OCI-M2 (cell line): ENCODE measurements at regions not wholly inside any gene's neighbourhood (a gene's known extent, or its start where the extent isn't known, plus 50 kb on each side); places are given as distances from the start of the nearest gene placed in this dataset.
A peak's percentile ranks its signal among the peaks of the same experiment; 100 is the strongest.

Source experiments
- DNase-seq: peaks from one replicate; lab custom pipeline; 2025; ENCODE audit not compliant: unreplicated experiment; lab: John Stamatoyannopoulos, UW

DNA sequence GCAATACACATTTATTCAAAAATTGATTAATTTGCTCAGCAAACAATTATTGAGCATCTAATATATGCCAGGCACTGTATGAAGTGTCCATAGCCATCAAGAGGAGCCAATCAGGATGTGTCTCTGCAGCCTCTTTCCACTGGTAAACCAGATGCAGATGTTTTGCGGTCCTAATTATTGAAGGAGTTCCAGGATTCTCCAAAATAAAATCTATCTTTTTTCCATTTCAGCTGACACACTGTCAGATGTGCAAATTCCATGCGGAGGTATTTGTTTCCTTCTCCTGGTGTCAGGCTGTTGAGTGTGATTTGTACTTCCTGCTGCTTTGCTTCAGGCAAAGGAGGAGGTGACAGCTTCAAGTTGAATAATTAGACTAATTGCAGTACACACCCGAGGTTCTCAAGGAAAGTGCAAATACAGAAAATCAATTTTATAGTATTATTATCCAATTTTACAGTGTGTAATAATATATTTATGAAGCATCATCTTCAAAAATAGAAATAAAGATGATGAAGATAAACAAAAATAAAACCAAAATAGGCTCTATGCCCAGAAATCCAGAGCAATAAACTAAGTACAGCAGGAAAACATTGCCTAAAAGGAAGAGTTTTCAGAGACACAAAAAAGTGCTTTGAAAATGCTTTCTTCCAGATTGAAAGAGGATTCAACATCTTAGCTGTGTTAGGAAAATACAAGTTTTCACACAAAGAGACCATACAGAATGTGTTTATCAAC, 1352.9 kb upstream of the CHAC2 start:
- no peak for DNase-seq

DNA sequence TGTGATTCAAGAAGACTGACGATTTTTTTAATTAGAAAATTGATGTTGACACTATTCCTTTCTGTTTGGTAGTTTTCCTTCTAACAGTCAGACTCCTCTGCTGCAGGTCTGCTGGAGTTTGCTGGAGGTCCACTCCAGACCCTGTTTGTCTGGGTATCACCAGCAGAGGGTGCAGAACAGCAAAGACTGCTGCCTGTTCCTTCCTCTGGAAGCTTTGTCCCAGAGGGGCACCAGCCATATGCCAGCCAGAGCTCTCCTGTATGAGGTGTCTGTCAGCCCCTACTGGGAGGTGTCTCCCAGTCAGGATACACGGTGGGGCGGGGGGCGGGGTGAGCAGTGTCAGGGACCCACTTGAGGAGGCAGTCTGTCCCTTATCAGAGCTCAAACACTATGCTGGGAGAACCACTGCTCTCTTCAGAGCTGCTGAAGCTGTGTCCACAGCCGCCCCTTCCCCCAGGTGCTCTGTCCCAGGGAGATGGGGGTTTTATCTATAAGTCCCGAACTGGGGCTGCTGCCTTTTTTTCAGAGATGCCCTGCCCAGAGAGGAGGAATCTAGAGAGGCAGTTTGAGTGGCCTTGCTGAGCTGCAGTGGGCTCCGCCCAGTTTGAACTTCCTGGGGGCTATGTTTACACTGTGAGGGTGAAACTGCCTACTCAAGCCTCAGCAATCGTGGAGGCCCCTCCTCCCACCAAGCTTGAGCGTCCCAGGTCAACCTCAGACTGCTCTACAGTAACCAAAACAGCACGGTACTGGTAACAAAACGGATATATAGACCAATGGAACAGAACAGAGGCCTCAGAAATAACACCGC, 1358.1 kb upstream of the CHAC2 start:
- DNase-seq: peak; percentile 67

DNA sequence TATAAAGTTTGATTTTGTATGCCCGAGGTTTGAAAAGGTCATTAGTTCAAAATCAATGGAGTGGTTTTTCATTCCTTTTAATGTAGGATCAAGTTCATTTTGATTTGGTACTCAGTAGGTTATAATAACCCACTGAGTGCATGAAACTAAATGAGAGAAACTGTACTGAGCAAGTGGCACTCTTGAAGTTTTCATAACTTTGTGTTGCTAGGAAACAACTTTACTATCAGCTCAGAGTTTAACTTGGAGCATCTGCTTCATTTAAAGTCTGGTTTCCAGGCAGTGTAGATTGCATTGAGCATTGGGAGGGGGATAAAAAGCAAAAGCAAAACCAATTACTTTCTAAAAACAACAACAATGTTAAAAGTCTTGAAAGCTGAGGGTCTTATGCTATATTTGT, 1361.6 kb upstream of the CHAC2 start:
- DNase-seq: no peak

GRCh38 chr2:52404866-52405265, 1362.7 kb upstream of the CHAC2 start:
- no peak for DNase-seq

GRCh38 chr2:52404046-52404445, 1363.6 kb upstream of the CHAC2 start:
- no peak for DNase-seq

DNA sequence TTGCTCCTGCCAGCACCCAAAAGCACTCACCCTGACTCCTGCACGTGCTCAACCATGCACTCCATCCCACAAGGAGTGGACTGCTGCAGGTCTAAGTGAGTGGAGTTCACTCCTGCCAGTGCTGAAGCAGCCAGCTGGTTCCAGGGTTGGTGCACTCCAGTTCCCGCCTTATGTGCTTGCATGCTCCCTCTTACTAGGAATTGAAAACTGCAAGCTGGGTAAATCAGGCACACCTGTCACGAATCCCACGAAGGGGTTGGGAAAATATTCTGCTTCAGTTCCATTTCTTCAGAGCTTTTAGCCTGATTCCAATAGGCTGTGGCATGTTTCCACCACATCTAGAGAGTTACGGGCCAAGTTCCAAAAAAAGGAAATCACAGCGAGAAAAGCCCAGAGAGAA, 1365.5 kb upstream of the CHAC2 start:
- no peak for DNase-seq

DNA sequence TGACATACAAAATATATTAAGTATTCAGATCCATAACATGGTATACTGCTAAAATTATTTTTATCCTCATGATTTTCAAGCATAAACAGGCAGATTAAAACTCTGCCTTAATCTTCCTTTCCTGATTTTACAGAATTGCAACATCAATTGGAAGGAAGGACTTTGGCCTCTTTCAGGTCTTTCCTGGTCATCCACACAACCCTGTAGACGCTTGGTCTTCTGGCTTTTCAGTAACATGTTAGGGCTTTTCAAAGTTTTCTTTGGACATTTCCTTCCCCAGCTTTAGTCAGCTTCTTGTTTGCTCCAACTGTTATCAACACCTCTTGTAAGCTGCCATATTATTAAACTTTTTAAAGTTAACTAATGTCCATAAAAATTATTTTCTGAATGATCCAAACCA, 1364.9 kb upstream of the NRXN1 start:
- DNase-seq: no peak

DNA sequence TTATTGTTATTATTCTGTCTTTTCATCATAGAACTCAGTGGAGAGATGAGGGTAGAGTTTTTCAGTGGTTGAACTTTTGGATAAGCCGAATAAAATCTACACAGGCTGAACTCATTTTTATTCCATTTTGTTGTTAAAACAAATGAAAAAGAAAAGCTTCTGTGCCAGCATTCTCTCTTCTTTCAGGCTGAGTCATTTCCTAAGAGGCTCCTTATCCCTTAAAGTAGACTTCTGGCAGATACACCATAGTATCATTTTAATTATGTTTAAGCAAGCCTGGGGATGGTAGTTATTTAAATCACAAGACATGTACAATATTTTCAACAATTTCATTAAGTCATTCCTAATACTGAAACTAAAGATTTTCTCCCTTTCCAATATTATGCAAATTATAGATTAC, 1364.0 kb upstream of the NRXN1 start:
- DNase-seq: no peak

DNA sequence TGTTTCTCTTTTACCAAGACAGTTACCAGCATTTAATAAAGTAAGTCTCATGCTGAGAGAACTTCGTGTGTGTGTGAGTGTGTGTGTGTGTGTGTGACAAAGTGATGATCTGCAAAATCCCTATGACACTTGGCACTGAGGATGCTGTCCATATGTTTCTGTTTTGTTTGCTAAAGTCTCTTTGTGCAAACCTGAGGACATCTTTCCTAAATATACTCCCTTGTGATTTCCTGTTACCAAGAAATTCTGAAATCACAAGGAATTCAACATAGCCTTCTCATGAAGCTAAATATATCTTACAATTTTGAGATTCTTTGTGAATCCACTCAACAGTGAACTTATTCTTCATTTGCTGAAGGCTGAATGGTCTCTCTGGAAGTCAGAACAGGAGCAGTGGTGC, 1359.7 kb upstream of the NRXN1 start:
- no peak for DNase-seq

DNA sequence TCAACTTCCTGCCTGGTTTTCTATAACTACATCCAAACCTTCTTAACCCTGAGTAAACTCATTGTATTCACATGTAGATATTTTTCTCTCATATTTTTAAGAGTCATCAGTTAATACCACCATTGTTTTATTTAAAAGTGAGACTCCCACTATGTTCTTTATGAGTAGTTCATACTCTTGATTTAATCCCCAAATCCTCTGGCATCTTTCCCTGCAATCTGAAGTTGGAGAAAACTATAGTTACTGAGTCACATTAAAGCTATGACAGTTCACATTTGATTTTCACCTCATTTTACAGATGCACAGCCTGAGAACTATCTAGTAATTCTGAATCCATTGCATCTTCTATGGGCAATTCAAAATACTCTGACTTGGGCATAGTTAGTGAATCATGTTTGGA, 1358.7 kb upstream of the NRXN1 start:
- no peak for DNase-seq

DNA sequence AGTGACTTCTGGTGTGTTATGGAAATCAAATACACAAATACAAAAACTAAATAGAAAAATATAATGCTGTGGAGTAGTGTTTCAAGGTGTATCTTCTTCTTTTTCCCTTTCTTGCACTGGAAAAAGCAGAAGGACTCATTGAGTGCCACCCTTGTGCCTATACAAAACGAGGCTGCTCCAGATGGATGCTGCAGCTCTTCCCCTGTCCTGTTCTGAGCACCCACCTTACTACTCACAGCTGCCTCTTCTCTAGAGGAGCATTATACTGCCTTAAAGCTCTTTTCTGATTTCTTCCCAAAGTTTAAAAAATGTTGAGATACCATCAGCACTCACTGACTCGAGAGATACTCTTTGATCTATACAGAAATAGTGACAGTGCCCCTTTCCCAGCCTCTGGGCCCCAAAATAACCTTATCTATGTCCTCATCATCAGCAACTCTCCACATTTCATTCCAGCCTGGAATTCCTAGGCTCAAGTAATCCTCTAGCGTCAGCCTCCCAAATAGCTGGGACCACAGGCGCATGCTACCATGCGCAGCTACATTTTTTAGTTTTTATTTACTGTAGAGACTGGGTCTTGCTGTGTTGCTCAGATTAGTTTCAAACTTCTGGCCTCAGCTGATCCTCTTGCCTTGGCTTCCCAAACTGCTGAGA, 1356.1 kb upstream of the NRXN1 start:
- no peak for DNase-seq

- no peak for DNase-seq
These were observed 1354.6 kb upstream of the NRXN1 start for GRCh38 chr2:52386433-52387030.

DNA sequence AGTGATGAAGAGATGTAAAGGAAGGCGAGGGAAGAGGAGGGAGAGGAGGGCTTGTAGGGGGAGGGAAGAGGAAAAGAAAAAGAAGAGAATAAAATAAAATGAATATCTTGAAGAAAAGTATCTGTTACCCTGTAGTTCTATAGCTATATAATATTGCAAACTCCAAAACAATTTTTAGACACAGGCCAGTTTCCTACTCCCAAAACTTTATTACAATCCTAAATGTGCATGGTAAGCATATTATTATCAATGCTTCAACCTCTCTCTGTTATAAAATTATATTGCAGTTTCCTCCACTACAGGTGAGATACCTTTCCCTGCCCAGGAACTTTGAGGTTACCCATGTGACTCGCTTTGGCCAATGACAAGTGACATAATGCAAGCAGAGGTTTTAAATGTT, 1351.6 kb upstream of the NRXN1 start:
- no peak for DNase-seq

GRCh38 chr2:52369178-52369577, 1337.2 kb upstream of the NRXN1 start:
- DNase-seq: no peak

DNA sequence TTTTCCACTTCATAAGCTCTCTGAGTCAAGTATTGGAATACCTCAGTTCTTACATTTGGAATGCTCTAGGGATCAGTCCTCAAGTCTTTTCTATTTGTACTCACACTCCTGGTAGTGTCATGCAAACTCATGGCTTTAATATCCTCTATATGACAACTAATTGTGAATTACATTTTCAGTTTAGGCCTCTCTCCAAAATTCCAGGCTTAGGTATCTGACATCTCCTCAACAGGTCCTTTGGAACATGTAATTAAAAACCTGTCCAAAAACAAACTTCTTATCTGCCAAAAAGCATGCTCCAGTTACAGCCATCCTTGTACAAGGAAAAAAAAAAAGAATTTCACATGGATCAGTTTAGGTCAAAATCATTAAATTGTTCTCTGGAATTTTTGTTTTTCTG, 1336.2 kb upstream of the NRXN1 start:
- no peak for DNase-seq

GRCh38 chr2:52365946-52366345, 1334.0 kb upstream of the NRXN1 start:
- DNase-seq: no peak

GRCh38 chr2:52356556-52356955, 1324.6 kb upstream of the NRXN1 start:
- no peak for DNase-seq

DNA sequence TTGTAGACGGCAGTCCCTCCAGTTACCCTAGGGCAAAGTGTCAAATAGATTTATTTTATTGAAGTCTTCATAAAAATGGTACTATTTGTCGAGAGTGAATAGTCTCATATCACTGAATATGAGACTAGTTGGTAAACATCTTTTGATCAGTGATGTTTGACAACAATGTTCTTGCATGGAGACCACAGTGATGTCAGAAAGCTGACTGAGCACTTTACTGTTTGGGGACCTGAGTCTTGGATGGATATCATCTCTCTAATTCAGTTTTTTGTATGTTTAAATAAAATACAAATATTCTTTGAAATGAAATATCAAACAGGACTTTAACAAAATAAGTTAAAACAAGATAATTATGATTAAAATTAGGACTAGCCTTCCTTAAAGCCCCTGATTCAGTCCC, 1315.4 kb upstream of the NRXN1 start:
- DNase-seq: no peak

DNA sequence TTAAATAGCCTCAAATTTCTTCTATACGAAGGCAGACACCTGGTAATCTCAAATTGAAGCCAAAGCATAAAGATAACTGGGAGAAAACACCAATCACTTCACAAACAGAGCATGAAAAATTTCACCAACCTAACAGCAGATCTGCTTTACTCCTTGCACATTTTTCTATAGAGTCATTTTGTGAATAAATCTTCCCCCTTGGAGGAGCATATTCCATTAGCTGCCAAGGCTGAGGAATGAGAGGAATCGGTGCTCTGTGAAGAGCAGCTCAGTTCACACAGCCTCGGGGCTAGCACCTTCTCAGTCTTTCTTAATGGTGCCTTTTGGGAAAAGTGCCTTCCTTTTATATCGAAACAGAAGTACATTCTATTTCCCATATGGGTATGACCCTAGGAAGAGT, 1313.7 kb upstream of the NRXN1 start:
- DNase-seq: no peak

DNA sequence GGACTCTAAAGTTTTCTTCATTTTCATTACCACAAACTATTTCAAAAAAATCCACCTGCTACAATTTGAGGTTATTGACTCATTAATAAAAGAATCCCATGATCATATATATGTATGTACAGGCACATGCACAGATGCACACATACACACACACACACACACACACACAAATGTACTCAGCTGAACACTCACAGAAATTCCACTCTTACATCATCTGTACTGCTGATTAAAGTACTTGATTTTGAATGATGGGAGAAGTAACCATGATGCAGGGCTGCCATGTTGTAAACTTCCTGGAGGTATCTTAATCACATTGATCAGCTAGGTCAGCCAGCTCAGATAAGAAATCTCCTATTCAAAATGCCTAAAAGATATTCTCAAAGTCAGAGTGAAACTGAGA, 1313.2 kb upstream of the NRXN1 start:
- DNase-seq: no peak

DNA sequence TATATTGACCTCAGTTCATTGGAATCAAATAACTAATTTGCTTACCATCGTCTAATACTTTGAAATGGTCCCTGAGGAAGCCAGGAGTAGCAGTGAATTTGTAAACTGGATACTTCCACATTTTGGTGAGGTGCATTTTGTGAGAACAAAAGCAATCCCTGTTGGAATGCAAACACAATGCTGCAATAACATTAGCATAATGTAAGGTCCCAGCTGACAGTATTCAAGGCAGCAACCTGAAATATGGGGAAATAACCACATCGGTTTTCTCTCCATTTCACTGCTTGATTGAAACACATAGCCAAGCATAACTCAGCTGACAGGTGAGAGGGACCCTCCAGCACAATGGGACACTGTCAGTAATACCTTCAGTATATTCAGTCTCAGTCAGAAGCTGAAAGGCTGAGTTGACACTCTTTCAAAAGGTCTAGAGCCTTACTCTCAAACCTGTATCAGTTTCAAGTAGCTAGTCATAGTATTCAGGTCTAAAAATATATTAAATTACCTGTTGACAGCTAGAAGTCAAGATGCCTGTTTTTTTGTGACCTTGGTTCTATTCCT, 1311.9 kb upstream of the NRXN1 start:
- no peak for DNase-seq
